HG02852 (cell line): ENCODE measurements at regions not wholly inside any gene's neighbourhood (a gene's known extent, or its start where the extent isn't known, plus 50 kb on each side); places are given as distances from the start of the nearest gene placed in this dataset.
A peak's percentile ranks its signal among the peaks of the same experiment; 100 is the strongest.
"Not testable (repeated sequence)": the region's sequence is repeated elsewhere in the genome, so short reads cannot be mapped to it uniquely, and the experiment has no call there.

ENCODE experiments used
- ATAC-seq: cut with Tn5 transposase; IDR thresholded peaks from one replicate; pipeline ENCODE4 v1.9.1; 2021; ENCODE audit warnings: mild to moderate bottlenecking, moderate library complexity; ENCODE audit not compliant: unreplicated experiment

GRCh38 chr12:59059088-59059935, 139.0 kb upstream of the LRIG3 start:
- ATAC-seq, result no peak

GRCh38 chr12:59056966-59057365, 136.7 kb upstream of the LRIG3 start:
- ATAC-seq, result no peak

- ATAC-seq, result peak; percentile 78
Observed at GRCh38 chr12:59055204-59055860, 135.0 kb upstream of the LRIG3 start.

- not testable (repeated sequence) for ATAC-seq
Observed at GRCh38 chr12:59053266-59053899, 133.1 kb upstream of the LRIG3 start.

DNA sequence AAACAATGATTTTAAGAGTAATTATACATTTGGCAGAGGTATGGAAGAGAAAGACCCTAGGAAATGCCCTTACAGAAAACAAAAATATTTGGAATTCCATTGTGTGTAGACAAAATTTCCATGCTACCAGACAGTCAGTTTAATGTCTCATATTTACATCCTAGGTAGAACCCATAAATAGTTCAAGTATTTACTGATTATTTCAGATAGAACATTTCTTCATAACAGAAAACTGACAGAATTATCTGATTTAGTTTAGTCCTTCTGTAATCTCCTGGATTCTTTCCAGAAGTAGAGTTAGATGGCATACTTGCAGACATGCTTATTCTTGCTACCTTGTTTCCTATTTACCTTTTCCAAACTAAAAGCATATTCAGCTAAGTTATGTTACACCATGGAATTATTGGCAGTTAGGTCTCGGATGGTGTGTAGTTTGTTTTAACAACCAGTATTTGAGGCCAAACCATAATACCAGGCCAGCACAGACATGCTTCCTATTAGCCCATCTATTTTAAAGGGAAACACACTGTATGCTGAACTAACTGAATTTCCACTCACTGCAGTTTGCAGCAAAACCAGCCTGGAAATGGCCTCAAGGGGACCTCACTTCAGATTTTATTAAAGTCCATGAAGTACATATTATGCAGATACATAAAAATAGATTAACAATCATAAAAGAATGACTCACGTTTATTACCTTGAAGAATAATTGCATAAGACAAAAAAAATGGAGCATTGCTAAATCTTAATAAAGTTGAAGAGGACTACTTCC, 126.6 kb upstream of the LRIG3 start:
- ATAC-seq, result no peak

DNA sequence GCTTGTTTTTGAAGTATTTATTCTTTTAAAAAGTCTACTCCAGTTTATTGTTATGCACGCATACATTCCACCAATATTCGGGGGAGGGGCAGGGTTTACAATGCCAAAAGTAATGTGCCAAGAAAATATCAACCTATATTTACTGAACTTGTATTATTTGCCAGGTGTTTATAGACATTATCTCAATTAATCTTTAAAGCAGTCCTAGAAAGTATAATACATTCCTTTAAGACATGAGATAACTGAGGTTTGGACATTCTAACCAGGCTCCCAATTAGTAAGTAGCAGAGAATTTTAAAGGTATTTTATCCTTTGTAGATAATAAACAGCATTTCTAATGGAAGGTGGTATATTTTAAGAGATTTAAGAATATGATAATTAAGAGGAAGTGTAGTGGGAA, 124.5 kb upstream of the LRIG3 start:
- ATAC-seq, result no peak

DNA sequence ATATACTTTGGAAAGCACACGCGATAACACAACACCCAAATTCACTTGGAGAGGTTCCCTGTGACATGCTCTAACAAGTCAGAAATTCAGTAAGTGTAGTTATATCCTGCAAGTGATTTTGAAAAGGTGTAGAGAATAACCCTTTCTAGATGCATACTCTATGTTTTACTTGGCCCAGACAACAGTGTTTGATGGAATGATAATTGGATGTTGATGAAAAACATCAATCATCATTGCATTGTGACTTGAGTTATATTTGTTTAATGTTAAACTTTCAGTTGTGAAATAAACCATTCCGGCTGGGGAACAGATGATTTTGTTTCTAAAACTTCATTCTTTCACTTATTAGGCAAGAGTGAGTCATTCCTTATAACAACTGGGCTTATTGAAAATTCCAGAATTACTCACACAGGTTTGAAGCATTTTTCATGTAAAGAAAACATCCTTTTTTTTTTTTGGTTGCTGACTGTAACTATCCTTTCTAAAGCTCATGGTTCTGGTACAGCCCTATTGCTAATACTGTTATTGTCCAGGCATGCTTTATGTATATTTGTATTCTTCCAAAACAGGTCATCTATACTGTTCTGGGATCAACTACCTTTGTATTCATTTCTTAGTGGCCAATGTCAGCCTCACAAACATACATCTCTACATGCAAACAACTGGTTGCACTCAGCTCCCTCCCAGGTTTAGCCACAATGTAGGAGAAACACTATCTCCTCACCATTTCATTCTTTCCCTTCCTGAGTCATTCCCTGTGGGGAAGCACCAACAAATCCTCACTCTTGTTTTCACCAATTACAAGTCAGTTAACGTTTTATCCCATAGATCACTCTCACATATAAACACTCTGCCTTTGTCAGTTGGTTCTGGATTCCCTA, 121.2 kb upstream of the LRIG3 start:
- no peak for ATAC-seq

DNA sequence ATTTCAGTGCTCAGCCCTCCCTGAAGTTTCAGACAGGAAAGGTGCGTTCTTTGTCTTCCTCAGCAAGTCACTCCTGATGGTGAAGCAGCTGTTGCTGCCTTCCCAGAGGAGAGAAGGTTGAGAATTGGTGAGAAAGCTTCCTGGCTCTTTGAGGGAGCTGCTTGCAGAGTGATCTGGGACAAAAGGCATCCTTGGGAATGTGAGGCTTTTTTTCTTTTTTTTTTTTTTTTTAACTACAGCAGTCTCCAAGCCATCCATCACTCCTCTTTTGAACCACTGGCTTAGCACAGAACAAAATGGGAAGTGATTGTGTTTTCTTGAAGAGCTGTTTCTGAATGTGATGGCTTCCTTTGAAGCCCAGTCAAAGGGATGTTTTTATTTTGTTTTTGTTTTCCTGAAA, 120.4 kb upstream of the LRIG3 start:
- no peak for ATAC-seq

- ATAC-seq, result no peak
Observed at GRCh38 chr12:59040043-59040442, 119.7 kb upstream of the LRIG3 start.

GRCh38 chr12:59039005-59039404, 118.7 kb upstream of the LRIG3 start:
- no peak for ATAC-seq

GRCh38 chr12:59036973-59037762, 116.9 kb upstream of the LRIG3 start:
- ATAC-seq, result peak; percentile 60

- no peak for ATAC-seq
Observed at GRCh38 chr12:59036347-59036746, 116.0 kb upstream of the LRIG3 start.

DNA sequence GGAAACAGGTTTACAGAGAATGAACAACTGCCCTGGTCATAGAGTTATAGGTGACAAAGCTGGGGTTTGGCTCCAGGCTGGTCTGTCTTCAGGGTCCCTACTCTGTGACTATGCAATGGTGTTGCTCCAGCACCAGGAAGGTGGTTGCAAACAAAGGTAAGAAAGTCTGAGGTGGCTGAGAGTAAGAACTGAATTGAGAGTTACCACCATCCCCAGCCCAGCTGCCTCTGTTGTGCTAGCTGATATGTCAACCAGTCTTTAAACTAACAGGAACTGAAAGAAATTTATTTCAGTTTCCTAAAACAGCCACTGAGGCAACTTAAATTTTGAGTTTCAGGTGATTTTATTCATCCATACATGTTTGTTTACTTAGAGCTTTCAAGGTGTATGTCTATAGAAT, 111.0 kb upstream of the LRIG3 start:
- ATAC-seq, result no peak

DNA sequence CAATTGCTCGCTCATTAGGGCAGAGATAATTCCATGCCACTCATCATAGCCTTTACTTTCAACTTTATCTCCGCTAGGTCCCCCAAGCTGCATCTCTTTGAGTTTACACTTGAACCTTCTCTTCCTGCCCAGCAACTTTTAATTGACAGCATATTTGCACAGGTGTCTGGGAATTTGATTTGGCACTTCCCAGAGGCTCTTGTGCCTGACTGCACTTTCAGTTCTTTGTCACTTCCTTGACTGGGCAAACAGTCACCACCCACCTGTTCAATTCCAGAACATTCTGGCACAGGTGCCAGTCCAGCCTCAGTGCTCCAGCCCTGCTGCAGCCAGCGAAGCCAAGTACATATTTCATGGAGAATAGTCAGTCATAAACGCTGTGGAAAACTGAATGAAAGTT, 110.1 kb upstream of the LRIG3 start:
- no peak for ATAC-seq

GRCh38 chr12:59027199-59027598, 106.9 kb upstream of the LRIG3 start:
- ATAC-seq, result no peak

DNA sequence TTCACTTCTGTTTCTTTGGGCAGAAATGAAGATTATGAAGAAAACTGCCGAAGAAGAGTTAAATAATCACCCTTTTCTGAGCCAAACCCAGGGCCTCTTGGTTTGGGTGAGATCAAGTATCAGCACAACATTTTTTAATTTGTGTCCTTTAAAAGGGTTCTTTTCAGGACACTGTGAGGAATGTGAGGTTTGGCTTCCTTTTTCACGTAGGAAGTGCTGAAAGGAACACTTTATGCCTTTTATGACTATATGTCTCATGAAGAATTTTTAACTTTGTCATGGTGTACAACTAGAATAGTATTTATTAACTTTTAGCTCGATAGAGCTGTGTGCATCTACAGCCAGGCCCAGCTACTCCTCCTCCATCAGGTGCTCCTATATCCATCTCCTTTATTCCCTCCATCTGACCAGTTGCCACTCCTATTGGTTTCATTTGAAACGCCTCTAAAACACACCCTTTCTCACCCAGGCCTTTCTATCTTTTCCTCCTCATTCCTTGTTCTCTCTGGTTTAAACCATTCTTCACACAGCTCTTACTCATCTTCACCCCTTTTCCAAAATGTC, 103.6 kb upstream of the LRIG3 start:
- no peak for ATAC-seq

DNA sequence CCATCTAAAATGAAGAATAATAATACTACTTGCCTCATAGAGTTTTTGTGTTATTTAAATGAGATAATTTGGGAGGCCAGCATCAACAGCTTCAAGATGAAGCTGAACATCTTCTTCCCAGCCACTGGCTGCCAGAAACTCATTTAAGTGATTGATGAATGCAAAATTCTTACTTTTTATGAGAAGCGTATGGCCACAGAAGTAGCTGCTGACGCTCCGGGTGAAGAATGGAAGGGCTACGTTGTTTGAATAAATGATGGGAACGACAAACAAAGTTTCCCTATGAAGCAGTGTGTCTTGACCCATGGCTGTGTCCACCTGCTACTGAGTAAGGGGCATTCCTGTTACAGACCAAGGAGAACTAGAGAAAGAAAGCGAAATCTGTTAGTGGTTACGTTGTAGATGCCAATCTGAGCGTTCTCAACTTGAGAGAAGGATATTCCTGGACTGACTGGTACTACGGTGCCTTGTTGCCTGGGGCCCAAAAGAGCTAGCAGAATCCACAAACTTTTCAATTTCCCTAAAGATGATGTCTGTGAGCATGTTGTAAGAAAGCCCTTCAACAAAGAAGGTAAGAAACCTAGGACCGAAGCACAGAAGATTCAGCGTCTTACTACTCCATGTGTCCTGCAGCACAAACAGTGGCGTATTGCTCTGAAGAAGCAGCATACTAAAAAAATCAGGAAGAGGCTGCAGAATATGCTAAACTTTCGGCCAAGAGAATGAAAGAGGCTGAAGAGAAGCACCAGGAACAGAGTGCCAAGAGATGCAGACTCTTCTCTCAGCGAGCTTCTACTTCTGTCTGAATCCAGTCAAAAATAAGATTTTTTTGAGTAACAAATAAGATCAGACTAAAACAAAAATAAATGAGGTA, 100.0 kb upstream of the LRIG3 start:
- ATAC-seq, result no peak

- ATAC-seq, result no peak
Observed at GRCh38 chr12:59014885-59015284, 94.6 kb upstream of the LRIG3 start.
